ENCODE measurements at regions not wholly inside any gene's neighbourhood (a gene's known extent, or its start where the extent isn't known, plus 50 kb on each side); places are given as distances from the start of the nearest gene placed in this dataset.

GRCh38 chr5:167720259-167720658, 571.2 kb upstream of the WWC1 start:
- no peak for DNase-seq (ENCODE audit: insufficient read length, low spot score)
- FAIRE-seq, result no peak

GRCh38 chr5:167720676-167721260, 570.7 kb upstream of the WWC1 start:
- DNase-seq (ENCODE audit: insufficient read length, low spot score) (no peak), FAIRE-seq (no peak)

DNA sequence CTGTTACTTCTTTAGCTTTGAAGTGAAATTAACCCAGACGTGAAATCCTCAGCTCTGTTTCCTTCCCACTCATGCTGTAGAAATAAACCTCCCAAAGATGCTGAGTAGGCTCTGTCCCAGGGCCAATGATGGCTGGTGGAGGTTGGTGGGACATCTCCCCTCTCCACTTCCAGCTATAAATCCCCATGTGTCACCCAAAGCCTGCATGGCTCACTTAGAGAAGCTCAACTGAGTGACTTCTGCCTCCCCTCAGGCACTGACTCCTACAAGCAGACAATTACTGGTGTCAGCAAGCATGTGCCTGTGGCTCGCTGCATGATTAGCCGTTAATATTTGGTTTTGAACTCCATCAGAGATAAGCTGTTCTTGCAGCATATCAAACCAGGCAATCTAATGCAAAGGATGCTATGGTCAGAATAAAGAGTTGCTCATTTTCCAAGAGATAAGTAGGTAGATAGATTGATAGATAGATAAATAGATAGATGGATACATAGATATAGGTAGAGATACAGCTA, 569.5 kb upstream of the WWC1 start:
- no peak for FAIRE-seq
- DNase-seq (ENCODE audit: insufficient read length, low spot score), result no peak

DNA sequence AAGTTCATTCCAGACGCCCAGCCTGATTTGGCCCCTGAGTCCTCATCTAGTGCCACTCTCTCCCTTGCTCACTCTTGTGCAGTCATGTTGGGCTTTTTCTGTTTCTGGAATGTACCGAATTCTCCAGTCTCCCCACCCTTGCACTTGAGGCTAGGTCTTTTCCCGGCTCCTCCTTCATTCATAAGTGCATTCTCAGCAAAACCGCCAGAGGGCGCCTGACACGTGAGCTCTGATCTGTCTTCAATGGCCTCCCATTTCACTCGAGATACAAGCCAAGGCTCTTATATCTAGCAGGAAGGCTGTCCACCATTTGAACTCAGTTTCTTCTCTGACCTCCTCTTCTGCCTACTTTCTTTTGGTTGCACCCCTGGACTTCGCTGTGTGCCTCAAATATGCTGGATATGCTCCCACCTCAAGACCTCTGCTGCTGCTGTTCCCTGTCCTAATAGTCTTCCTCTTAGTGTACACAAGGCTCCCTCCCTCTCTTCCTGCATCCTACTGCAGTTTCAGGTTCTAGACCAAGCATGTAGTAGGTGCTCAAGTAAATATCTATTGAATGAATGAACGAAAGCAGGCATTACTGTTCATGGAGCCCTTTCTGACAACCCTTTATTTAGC, 568.1 kb upstream of the WWC1 start:
- DNase-seq (ENCODE audit: insufficient read length, low spot score), result peak; percentile 49
- FAIRE-seq, result peak; percentile 85

GRCh38 chr5:167725264-167725663, 566.2 kb upstream of the WWC1 start:
- FAIRE-seq (no peak), DNase-seq (ENCODE audit: insufficient read length, low spot score) (no peak)

DNA sequence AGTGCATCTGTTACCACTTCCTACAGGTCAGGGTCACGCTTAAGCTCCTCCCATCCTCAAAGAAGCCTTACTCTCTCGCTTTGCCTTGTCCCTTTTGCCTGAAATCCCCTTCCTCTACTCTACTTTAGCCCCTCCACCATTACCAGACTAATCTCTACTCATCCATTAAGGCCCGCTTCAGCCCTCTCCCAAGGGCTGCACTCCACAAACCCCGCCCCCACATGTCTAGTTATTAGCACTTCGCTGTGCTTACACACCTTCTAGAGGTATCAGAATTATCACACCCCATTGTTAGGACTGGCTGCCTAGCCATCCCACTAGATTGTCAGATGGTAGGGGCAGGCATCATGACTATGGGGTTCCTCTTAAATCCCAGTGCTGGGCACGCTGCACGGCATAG, 565.7 kb upstream of the WWC1 start:
- no peak for DNase-seq (ENCODE audit: insufficient read length, low spot score)
- FAIRE-seq, result no peak

GRCh38 chr5:167726642-167727041, 564.8 kb upstream of the WWC1 start:
- FAIRE-seq (no peak), DNase-seq (ENCODE audit: insufficient read length, low spot score) (no peak)

DNA sequence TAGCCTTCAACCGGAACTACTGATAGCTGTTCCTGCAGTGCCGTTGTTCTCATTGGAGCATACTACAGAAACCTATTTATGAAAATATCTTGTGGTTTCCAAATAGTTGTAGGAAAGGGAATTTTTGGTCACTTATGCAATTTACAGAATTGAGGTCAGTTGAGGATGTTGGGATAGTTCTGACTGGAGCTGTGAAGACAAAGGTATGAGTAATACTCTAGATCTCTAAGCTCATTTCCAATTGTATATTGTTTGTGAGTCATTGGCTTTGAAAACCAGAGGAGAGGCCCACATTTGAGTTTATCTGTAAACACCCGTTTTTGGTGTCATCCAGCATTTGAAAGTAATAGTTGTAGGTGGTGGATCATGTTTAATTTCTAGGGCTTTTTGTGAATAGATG, 561.3 kb upstream of the WWC1 start:
- FAIRE-seq, result no peak
- DNase-seq (ENCODE audit: insufficient read length, low spot score), result no peak

DNA sequence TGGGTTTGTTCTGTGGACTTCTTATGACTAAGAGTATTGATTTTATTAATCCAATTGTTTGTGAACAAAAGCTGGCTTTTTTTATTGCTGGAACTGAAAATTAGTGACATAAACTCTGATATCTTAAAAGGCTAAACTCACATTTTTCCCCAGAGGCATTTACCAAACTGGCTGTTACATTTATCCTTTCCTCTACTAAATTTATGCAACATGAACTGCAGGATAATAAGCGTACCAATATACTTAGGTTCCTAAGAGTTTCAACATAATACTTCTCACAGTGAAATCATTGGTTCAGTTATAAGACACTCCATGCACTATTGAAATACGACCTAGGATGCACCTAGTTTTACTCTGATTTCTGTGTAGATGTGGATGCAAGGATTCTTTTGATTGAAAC, 560.8 kb upstream of the WWC1 start:
- FAIRE-seq, result no peak
- no peak for DNase-seq (ENCODE audit: insufficient read length, low spot score)

- no peak for FAIRE-seq
- no peak for DNase-seq (ENCODE audit: insufficient read length, low spot score)
Measured at GRCh38 chr5:167731951-167732350, 559.5 kb upstream of the WWC1 start.

GRCh38 chr5:167732499-167732898, 558.9 kb upstream of the WWC1 start:
- DNase-seq (ENCODE audit: insufficient read length, low spot score) (no peak), FAIRE-seq (no peak)

- DNase-seq (ENCODE audit: insufficient read length, low spot score), result no peak
- FAIRE-seq, result no peak
Measured at GRCh38 chr5:167736992-167737391, 554.5 kb upstream of the WWC1 start.

- DNase-seq (ENCODE audit: insufficient read length, low spot score) (no peak), FAIRE-seq (no peak)
Measured at GRCh38 chr5:167743695-167744464, 547.6 kb upstream of the WWC1 start.

GRCh38 chr5:167745868-167746267, 545.6 kb upstream of the WWC1 start:
- FAIRE-seq, result no peak
- DNase-seq (ENCODE audit: insufficient read length, low spot score), result no peak

DNA sequence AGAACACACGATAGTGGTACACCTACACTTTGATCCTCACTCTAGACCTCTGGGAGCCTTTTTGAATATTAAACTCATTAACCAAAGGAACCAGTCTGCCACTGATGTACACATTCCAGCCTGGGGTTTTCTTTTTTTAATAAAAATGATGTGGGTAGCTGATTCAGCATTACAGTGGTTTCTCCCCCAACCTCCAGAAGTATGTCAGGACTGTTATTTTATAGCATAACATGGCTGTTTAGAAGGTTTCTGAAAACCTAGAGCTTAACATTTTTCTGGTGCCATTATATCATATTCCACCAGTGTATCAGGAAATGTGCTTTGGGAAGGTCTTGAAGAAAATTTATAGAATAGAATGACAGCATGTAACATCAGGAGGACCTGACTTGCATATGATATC, 540.9 kb upstream of the WWC1 start:
- DNase-seq (ENCODE audit: insufficient read length, low spot score), result no peak
- no peak for FAIRE-seq

DNA sequence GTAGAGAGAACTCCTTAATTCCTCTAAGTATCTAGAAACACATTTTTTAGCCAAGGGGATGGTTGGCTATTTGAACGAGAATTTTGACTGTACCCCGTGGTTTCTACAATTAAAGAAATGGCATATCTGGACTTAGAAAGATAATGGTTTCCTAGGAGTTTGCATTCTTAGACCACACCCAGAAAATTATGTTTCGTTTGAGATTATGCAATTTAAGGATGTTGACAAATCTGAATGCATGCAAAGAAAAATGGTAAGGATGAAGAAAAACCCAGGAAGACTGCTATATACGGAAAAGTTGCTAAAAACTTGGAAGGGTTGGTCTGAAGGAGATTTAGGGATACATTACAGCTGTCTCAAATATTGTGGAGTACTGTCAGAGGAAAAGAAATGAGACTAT, 538.5 kb upstream of the WWC1 start:
- no peak for DNase-seq (ENCODE audit: insufficient read length, low spot score)
- no peak for FAIRE-seq

GRCh38 chr5:167753725-167754490, 537.5 kb upstream of the WWC1 start:
- DNase-seq (ENCODE audit: insufficient read length, low spot score), result no peak
- FAIRE-seq, result no peak

DNA sequence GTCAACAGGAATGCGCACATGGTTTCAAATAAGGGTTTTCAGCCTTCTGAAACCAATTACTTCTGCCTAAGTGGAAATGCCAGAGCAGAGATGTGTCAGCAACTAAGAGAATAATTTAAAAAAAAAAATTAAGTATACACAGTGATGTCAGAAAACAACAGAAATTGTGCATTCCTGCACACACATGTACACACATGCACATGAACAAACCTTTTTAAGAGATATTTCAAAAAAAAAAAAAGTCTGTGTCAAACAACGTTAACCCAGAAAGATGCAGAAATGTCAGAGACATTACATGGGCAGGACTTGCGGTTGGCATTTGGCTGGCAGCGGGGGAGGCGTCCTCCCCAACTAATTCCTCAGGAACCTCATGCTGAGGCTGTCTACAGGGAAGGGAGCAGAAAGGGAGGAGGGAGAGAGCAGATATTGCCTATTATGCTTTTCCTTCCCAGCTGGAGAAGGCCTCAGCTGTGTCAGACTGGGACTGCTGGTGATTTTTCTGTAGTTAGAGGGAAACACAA, 536.9 kb upstream of the WWC1 start:
- no peak for FAIRE-seq
- no peak for DNase-seq (ENCODE audit: insufficient read length, low spot score)

- DNase-seq (ENCODE audit: insufficient read length, low spot score) (no peak), FAIRE-seq (no peak)
Measured at GRCh38 chr5:167755420-167755819, 536.0 kb upstream of the WWC1 start.

- FAIRE-seq (no peak), DNase-seq (ENCODE audit: insufficient read length, low spot score) (no peak)
Measured at GRCh38 chr5:167759057-167759821, 532.2 kb upstream of the WWC1 start.
